Central memory CD8-positive, alpha-beta T cell (primary cell): ENCODE measurements at regions not wholly inside any gene's neighbourhood (a gene's known extent, or its start where the extent isn't known, plus 50 kb on each side); places are given as distances from the start of the nearest gene placed in this dataset.

ENCODE experiments used
- ATAC-seq: fragments of 150-1000 bp; cut with Tn5 transposase; replicated peaks from 2 replicates; pipeline ENCODE4 v1.10.0; 2022; ENCODE audit warnings: mild to moderate bottlenecking, moderate FRiP score, moderate number of reproducible peaks; ENCODE audit not compliant: poor library complexity, severe bottlenecking; ENCODE audit errors: extremely low read depth
- DNase-seq, 2 donors: peaks; one replicate each; pipeline ENCODE4 v3.0.0; 2021; ENCODE audit warnings: low spot score in 2 of 2
- H3K27ac Mint-ChIP-seq: one replicate; pipeline ENCODE4 v1.8.0; 2022; ENCODE audit warnings: low read depth, mild to moderate bottlenecking, moderate library complexity, mixed read lengths
- H3K27me3 Mint-ChIP-seq: one replicate; pipeline ENCODE4 v1.8.0; 2022; ENCODE audit warnings: mixed read lengths
- H3K36me3 Mint-ChIP-seq: one replicate; pipeline ENCODE4 v1.8.0; 2022; ENCODE audit warnings: mild to moderate bottlenecking, moderate library complexity, mixed read lengths; ENCODE audit not compliant: insufficient read depth
- H3K4me1 Mint-ChIP-seq: one replicate; pipeline ENCODE4 v1.8.0; 2022; ENCODE audit warnings: mixed read lengths
- H3K4me3 Mint-ChIP-seq: one replicate; pipeline ENCODE4 v1.8.0; 2022; ENCODE audit warnings: mild to moderate bottlenecking, moderate library complexity, mixed read lengths
- H3K9me3 Mint-ChIP-seq: one replicate; pipeline ENCODE4 v1.8.0; 2022; ENCODE audit warnings: mixed read lengths

GRCh38 chr2:16899958-16900357, 234.3 kb upstream of the CYRIA start:
- H3K4me3 Mint-ChIP-seq: no peak overlapping the region
- H3K27ac Mint-ChIP-seq: no peak overlapping the region
- ATAC-seq (no peak), DNase-seq (no peak)
- H3K36me3 Mint-ChIP-seq: no peaks in the 10 kb centered on the region
- H3K9me3 Mint-ChIP-seq: no peaks in the 10 kb centered on the region
- H3K4me1 Mint-ChIP-seq: no peaks in the 10 kb centered on the region
- H3K27me3 Mint-ChIP-seq: no peaks in the 10 kb centered on the region

DNA sequence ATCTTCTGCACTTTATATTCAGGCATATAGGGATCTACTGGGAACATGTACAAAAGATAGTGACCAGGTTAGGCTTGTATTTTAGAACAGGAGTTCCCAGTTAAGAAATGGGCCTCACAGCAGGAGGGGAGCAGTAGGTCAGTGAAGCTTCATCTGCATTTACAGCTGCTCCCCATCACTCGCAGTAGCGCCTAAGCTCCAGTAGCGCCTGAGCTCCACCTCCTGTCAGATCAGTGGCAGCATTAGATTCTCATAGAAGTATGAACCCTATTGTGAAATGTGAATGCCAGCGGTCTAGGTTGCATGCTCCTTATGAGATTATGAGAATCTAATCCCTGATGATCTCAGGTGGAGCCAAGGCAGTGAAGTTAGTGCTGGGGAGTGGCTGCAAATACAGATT, 224.4 kb upstream of the CYRIA start:
- Mint-ChIP-seq H3K4me3 (no peak overlapping the region), H3K9me3 (peaks cover 6% of the 10 kb centered on the region), H3K36me3 (no peaks in the 10 kb centered on the region), H3K4me1 (no peaks in the 10 kb centered on the region), H3K27me3 (no peaks in the 10 kb centered on the region), H3K27ac (no peak overlapping the region)
- ATAC-seq (no peak), DNase-seq (no peak)

DNA sequence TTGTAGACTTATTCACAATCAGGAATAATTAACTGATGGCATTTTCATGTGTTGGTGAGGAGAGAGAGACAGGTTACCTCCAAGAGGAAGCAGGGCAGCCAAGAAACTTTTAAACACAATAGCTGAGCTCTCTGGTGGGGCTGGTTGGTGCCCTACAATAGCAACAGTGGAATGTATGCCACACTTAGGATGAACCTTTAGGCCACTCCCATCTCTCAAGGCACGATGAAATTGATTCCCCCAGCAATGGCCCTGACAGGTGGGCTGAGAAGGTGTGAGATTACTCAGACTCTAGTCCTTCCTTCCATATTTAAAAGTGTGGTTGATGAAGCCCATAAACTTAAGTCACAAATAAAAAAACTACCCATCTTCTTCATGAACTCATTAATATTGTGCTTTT, 219.4 kb upstream of the CYRIA start:
- Mint-ChIP-seq H3K27me3 (no peaks in the 10 kb centered on the region), H3K4me3 (no peak overlapping the region), H3K4me1 (no peaks in the 10 kb centered on the region), H3K9me3 (peaks cover 21% of the 10 kb centered on the region), H3K27ac (no peak overlapping the region), H3K36me3 (no peaks in the 10 kb centered on the region)
- ATAC-seq (no peak), DNase-seq (no peak)

DNA sequence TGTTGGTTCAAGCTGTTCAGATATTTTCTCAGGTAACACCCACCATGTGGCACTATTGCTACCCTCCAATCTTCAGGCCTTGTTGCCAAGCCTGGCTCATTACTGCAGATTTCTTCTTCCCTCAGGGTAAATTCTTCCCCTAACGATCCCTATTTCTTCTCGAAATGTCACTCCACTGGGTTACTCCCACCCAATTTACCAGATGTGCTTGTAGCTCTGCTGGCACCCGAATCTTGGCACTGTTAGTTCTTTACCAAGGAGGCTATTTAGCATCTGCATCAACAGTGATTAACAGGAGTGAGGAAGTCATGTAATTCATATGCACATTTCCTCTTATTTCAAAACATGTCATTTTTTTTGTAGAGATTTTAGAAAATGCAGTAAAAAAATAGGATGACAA, 217.1 kb upstream of the CYRIA start:
- Mint-ChIP-seq H3K4me3 (no peak overlapping the region), H3K27me3 (no peaks in the 10 kb centered on the region), H3K9me3 (peaks cover 15% of the 10 kb centered on the region), H3K27ac (no peak overlapping the region), H3K4me1 (no peaks in the 10 kb centered on the region), H3K36me3 (no peaks in the 10 kb centered on the region)
- no peak for DNase-seq
- ATAC-seq: no peak

- Mint-ChIP-seq H3K27me3 (no peaks in the 10 kb centered on the region), H3K4me1 (no peaks in the 10 kb centered on the region), H3K9me3 (peaks cover 15% of the 10 kb centered on the region), H3K27ac (no peak overlapping the region), H3K4me3 (no peak overlapping the region), H3K36me3 (no peaks in the 10 kb centered on the region)
- DNase-seq (no peak), ATAC-seq (no peak)
These were observed 215.5 kb upstream of the CYRIA start for GRCh38 chr2:16881122-16881521.

DNA sequence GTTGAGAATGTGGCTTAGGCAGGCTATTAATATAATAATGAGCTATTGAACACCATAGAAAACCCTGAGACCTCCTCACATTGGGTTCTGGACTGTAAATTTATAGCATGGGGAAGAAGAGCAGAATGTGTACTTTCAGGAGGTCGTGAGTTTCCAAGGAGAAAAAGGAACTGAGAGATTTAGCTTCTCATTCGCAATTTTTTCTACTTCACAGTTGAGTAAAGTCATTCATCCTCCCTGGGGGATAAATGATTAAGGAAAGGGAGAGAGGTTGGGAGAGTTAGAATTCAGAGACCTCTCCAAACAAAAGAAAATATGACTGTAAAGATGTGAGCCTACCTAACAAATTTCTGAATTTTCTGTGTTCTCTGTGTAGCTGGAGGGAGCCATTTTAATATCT, 205.8 kb upstream of the CYRIA start:
- ATAC-seq (no peak), DNase-seq (no peak)
- H3K4me1 Mint-ChIP-seq: no peaks in the 10 kb centered on the region
- no peaks in the 10 kb centered on the region for H3K36me3 Mint-ChIP-seq
- no peaks in the 10 kb centered on the region for H3K27me3 Mint-ChIP-seq
- H3K9me3 Mint-ChIP-seq: peaks cover 22% of the 10 kb centered on the region
- no peak overlapping the region for H3K4me3 Mint-ChIP-seq
- no peak overlapping the region for H3K27ac Mint-ChIP-seq

DNA sequence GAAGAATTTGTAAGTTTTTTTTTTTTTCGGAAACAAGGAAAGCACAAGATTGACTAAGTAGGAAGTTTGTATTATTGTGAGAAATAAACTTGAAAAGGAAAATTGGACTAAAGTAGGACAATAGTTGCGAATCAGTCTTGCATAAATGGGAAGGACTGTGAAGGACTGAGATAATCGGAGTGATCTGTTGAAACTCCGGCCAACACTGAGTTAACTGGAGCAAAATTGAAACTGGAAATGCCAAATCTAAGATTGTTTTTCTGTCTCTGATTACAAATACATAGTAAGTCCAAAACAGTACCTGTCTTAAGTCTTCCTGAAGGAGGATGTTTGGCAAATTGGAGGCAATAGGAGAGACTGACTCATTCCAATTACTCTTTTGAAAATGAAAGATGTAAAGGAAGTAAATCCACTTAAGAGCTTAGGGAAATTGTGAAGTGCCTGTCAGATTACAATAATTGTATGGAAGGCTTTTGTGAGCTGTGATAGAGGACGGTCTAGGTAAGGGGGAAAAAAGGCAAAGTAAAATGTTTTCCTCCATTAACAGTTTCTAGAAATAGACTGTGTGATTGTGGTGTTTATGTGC, 204.9 kb upstream of the CYRIA start:
- Mint-ChIP-seq H3K9me3 (peaks cover 22% of the 10 kb centered on the region), H3K27me3 (no peaks in the 10 kb centered on the region), H3K4me1 (no peaks in the 10 kb centered on the region), H3K36me3 (no peaks in the 10 kb centered on the region), H3K27ac (no peak overlapping the region), H3K4me3 (no peak overlapping the region)
- DNase-seq (no peak), ATAC-seq (no peak)

DNA sequence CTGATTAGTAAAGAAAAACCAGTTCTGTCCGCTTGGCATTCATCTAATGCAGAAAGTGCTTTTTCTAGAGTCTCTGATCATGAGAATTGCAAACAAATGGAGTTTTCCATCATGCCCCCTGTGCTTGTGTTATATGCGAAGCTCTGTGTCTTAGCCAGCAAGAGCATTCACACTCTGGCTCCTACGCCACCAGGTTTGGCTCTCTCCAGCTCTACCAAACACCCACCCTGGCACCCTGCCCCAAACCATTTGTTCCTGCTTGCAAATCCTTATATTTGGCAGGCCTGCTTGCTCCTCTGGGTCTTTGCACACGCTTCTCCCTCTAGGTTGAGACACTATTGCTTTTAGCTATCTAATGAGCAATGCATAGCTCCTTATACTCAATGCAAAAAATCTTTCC, 204.1 kb upstream of the CYRIA start:
- H3K4me3 Mint-ChIP-seq: no peak overlapping the region
- ATAC-seq (no peak), DNase-seq (no peak)
- H3K9me3 Mint-ChIP-seq: peaks cover 22% of the 10 kb centered on the region
- H3K4me1 Mint-ChIP-seq: no peaks in the 10 kb centered on the region
- H3K27me3 Mint-ChIP-seq: no peaks in the 10 kb centered on the region
- H3K27ac Mint-ChIP-seq: no peak overlapping the region
- H3K36me3 Mint-ChIP-seq: no peaks in the 10 kb centered on the region

DNA sequence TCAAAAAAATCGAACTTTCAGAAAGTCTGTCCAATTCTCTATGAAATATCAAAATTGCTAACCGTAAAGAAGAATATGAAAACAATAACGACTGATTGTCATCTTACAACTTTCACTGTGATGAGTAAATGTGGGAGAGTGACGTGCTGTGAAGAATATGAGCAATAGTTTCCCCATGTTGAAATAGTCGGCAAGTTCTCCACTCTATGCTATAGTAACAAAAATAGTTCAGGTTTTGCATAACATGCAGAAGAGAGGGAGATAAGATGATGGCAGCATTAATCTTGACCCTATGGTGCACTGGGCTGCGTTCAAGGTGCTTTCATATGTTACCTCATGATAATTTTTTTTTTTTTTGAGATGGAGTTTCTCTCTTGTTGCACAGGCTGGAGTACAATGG, 196.8 kb upstream of the CYRIA start:
- Mint-ChIP-seq H3K27me3 (no peaks in the 10 kb centered on the region), H3K4me3 (no peak overlapping the region), H3K27ac (no peak overlapping the region), H3K36me3 (peaks cover 1% of the 10 kb centered on the region), H3K4me1 (no peaks in the 10 kb centered on the region), H3K9me3 (peaks cover 15% of the 10 kb centered on the region)
- no peak for ATAC-seq
- no peak for DNase-seq

DNA sequence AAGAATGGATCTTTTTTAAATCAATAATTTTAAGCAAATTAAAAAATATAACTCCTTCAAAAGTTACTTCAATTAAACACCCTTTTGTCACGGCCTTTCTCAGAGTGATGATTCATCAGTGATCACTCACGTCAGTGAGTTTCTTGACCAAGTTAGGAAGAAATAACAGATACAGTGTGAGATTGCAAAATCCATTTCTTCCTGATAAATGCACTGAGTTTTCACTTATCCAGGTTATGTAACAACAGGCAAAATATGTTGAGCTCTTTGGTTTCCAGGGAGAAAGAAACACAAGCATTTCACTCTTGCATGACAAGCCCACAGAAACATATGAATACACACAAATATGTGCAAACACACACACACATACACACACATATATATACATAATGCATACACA, 195.9 kb upstream of the CYRIA start:
- H3K27ac Mint-ChIP-seq: no peak overlapping the region
- H3K9me3 Mint-ChIP-seq: peaks cover 15% of the 10 kb centered on the region

GRCh38 chr2:16861111-16861510, 195.5 kb upstream of the CYRIA start:
- Mint-ChIP-seq H3K36me3 (peaks cover 1% of the 10 kb centered on the region), H3K9me3 (peaks cover 15% of the 10 kb centered on the region), H3K4me3 (no peak overlapping the region), H3K27me3 (no peaks in the 10 kb centered on the region), H3K4me1 (no peaks in the 10 kb centered on the region), H3K27ac (no peak overlapping the region)
- DNase-seq: no peak
- ATAC-seq: no peak

More for the DNA sequence above, 195.9 kb upstream of the CYRIA start:
- peaks cover 1% of the 10 kb centered on the region for H3K36me3 Mint-ChIP-seq
- no peak for DNase-seq
- no peak for ATAC-seq
- no peaks in the 10 kb centered on the region for H3K27me3 Mint-ChIP-seq
- no peaks in the 10 kb centered on the region for H3K4me1 Mint-ChIP-seq
- H3K4me3 Mint-ChIP-seq: no peak overlapping the region

GRCh38 chr2:16860627-16861026, 195.0 kb upstream of the CYRIA start:
- Mint-ChIP-seq H3K27ac (no peak overlapping the region), H3K4me1 (no peaks in the 10 kb centered on the region), H3K9me3 (peaks cover 15% of the 10 kb centered on the region), H3K4me3 (no peak overlapping the region), H3K27me3 (no peaks in the 10 kb centered on the region), H3K36me3 (peaks cover 1% of the 10 kb centered on the region)
- no peak for ATAC-seq
- DNase-seq: no peak

- Mint-ChIP-seq H3K4me3 (no peak overlapping the region), H3K36me3 (peaks cover 1% of the 10 kb centered on the region), H3K27me3 (no peaks in the 10 kb centered on the region), H3K9me3 (peaks cover 5% of the 10 kb centered on the region), H3K27ac (no peak overlapping the region), H3K4me1 (no peaks in the 10 kb centered on the region)
- no peak for ATAC-seq
- no peak for DNase-seq
These were observed 189.5 kb upstream of the CYRIA start for GRCh38 chr2:16855183-16855582.

DNA sequence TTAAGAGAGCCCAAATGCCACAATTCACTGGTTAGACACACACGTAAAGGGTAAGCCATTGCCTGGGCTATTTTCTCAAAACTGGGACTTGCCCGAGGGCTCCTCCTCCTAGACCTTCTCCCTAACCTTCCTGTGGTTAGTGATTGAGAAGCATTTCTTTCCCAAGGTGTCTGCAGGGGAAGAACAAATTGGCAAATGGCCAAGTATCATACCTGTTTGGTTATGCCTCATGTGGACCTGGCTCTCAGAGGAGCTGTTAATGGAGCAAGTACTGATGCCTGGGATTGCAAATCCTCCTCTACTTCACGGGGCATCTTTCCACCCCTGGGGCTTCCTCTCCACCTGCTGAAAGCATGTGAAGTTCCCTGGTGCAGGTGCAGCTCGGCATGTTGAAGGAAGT, 187.5 kb upstream of the CYRIA start:
- no peaks in the 10 kb centered on the region for H3K9me3 Mint-ChIP-seq
- H3K27me3 Mint-ChIP-seq: no peaks in the 10 kb centered on the region
- no peak overlapping the region for H3K27ac Mint-ChIP-seq
- H3K36me3 Mint-ChIP-seq: no peaks in the 10 kb centered on the region
- no peak overlapping the region for H3K4me3 Mint-ChIP-seq
- DNase-seq: no peak
- no peak for ATAC-seq
- H3K4me1 Mint-ChIP-seq: no peaks in the 10 kb centered on the region
